WERI-Rb-1 (cell line): ENCODE measurements at regions not wholly inside any gene's neighbourhood (a gene's known extent, or its start where the extent isn't known, plus 50 kb on each side); places are given as distances from the start of the nearest gene placed in this dataset.

Experiments
- DNase-seq: peaks from one replicate; pipeline ENCODE4 v3.0.0-alpha.2; 2020
- H3K27ac ChIP-seq: fragments of 250-450 bp; sonication (Bioruptor Pico); 2 replicates; pipeline ENCODE4 v1.5.1; 2020; ENCODE audit warnings: mild to moderate bottlenecking, moderate library complexity
- H3K27me3 ChIP-seq: fragments of 250-450 bp; sonication (Bioruptor Pico); 2 replicates; pipeline ENCODE4 v1.5.1; 2021; ENCODE audit warnings: mild to moderate bottlenecking, low read depth, moderate library complexity; ENCODE audit not compliant: insufficient read depth, severe bottlenecking
- H3K36me3 ChIP-seq: fragments of 250-450 bp; sonication (Bioruptor Pico); 2 replicates; pipeline ENCODE4 v1.5.1; 2020; ENCODE audit warnings: mild to moderate bottlenecking, moderate library complexity
- H3K4me3 ChIP-seq: 2 replicates; pipeline ENCODE4 v1.5.1; 2011; ENCODE audit warnings: low read depth, mild to moderate bottlenecking, control low read depth, low read length
- H3K9me3 ChIP-seq: fragments of 250-450 bp; sonication (Bioruptor Pico); 2 replicates; pipeline ENCODE4 v1.5.1; 2021; ENCODE audit warnings: mild to moderate bottlenecking, moderate library complexity; ENCODE audit not compliant: severe bottlenecking
- TF ChIP-seq, protein P1 (sequence below): IDR thresholded peaks from 2 replicates; pipeline ENCODE4 v1.5.1; 2011; ENCODE audit warnings: low read depth, mild to moderate bottlenecking, control low read depth, inconsistent platforms, low read length

DNA sequence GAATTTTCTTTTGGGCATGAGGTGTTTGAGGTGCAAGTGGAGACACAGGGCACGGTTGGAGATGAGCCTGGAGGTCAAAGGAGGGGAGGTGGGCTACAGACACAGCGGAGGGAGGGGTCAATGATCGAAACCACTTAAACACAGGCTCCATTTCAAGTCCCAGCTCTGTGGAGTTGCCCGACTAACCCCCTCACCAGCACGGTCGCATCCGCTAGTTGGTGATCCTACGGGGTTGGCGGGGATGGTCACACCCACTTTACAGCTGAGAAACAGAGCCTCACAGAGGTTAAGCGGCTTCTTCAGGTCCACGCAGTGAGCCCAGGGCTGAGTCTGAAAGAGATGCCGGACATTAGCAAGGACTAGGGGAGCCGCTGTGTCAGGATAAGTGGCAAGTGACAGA is 60.1 kb upstream of the RUNX3 start:
- no peak overlapping the region for H3K4me3 ChIP-seq
- H3K36me3 ChIP-seq, result no peaks in the 10 kb centered on the region
- H3K27me3 ChIP-seq, result no peaks in the 10 kb centered on the region
- H3K27ac ChIP-seq, result no peak overlapping the region
- TF ChIP-seq, protein P1, sequence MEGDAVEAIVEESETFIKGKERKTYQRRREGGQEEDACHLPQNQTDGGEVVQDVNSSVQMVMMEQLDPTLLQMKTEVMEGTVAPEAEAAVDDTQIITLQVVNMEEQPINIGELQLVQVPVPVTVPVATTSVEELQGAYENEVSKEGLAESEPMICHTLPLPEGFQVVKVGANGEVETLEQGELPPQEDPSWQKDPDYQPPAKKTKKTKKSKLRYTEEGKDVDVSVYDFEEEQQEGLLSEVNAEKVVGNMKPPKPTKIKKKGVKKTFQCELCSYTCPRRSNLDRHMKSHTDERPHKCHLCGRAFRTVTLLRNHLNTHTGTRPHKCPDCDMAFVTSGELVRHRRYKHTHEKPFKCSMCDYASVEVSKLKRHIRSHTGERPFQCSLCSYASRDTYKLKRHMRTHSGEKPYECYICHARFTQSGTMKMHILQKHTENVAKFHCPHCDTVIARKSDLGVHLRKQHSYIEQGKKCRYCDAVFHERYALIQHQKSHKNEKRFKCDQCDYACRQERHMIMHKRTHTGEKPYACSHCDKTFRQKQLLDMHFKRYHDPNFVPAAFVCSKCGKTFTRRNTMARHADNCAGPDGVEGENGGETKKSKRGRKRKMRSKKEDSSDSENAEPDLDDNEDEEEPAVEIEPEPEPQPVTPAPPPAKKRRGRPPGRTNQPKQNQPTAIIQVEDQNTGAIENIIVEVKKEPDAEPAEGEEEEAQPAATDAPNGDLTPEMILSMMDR, result no peak
- no peak for DNase-seq
- H3K9me3 ChIP-seq, result no peaks in the 10 kb centered on the region

DNA sequence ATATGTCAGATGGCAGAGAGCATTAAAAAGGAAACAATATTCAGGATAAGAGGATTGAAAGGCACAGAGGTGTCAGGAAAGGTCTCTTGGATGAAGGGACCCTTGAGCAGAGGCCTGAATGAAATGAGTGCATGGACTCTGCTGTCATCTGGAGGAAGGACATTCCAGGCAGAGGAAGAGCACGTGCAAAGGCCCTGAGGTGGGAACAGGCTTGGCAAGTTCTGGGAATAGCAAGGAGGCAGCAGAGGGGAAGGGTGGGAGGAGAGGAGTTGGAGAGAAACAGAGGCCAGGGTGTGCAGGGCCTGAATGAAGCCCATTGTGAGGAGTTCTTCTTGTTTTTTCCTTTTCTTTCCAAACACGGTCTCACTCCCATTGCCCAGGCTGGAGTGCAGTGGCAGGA is 59.0 kb upstream of the RUNX3 start:
- no peak for DNase-seq
- TF ChIP-seq, protein P1, result no peak
- H3K27ac ChIP-seq, result no peak overlapping the region
- no peaks in the 10 kb centered on the region for H3K27me3 ChIP-seq
- no peaks in the 10 kb centered on the region for H3K36me3 ChIP-seq
- H3K9me3 ChIP-seq, result no peaks in the 10 kb centered on the region
- H3K4me3 ChIP-seq, result no peak overlapping the region

DNA sequence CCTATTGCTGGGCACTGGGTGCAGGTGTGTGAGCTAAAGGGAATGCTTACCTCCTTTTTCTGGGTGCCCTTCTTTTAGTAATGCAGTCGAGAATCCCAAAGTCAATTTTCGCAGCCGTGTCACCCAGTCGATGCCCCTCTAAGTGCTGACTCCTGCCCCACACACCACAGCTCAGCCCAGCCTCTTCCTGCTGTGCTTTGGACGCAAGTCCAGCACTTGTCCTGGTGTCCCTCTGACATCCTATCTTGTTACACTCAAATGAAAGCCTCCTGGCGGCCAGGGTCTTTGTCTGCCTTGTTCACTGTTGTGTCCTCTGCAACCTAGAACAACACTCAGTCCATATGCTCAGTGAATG is 58.5 kb upstream of the RUNX3 start:
- no peak overlapping the region for H3K4me3 ChIP-seq
- H3K27me3 ChIP-seq, result no peaks in the 10 kb centered on the region
- no peaks in the 10 kb centered on the region for H3K36me3 ChIP-seq
- H3K27ac ChIP-seq, result no peak overlapping the region
- H3K9me3 ChIP-seq, result no peaks in the 10 kb centered on the region
- TF ChIP-seq, protein P1, result no peak
- DNase-seq, result no peak

DNA sequence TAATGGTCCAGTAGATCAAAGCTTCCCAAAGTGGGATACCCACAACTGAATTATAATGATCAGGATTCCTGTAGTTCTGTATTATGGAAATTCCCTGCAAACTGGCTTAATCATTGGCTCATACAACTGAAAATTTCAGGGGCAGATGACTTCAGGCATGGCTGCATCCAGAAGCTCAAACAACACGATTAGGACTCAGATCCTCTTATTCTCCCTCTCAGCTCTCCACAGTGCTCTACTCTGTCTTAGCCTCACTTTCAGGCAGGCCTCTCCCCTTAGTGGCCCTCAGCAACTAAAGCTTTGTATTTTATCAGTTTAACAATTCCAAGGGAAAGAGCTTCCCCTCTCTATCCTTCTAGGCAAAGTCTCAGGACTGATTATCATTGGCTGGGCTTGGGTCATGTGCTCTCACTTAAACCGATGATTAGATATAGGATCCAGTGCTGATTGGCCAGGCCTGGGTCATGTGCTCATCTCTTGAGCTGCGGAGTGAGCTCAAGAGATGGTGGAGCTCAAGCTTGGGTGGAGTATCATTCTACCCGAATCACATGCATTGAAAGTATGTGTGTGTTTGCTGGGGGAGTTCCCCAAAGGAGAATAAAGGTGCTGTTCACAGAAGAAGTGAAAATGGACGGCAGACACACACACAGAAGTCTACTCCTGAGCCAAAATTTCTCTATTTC is 57.9 kb upstream of the RUNX3 start:
- Histone ChIP-seq H3K9me3 (no peaks in the 10 kb centered on the region), H3K36me3 (no peaks in the 10 kb centered on the region), H3K27me3 (no peaks in the 10 kb centered on the region), H3K27ac (no peak overlapping the region), H3K4me3 (no peak overlapping the region)
- TF ChIP-seq, protein P1, result no peak
- no peak for DNase-seq

DNA sequence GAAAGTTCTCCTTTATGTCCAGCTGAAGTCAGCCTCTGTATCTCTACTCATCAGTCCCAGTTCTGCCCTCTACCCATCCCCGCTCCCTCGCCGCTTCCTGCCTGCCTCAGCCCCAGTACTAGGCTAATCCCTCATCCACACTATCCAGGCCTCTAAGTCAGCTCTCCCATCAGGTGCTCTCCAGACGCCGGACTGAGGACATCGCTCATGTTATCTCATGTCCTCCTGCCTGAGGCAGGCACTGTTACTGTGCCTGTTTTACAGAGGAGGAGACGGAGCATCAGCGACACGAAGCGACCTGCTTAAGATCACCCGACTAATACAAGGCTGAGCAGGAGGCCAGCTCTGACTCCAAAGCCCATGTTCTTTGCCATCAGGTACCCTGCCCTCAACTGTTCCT is 57.3 kb upstream of the RUNX3 start:
- no peaks in the 10 kb centered on the region for H3K9me3 ChIP-seq
- TF ChIP-seq, protein P1, result no peak
- H3K4me3 ChIP-seq, result no peak overlapping the region
- no peaks in the 10 kb centered on the region for H3K27me3 ChIP-seq
- H3K36me3 ChIP-seq, result no peaks in the 10 kb centered on the region
- DNase-seq, result no peak
- no peak overlapping the region for H3K27ac ChIP-seq

DNA sequence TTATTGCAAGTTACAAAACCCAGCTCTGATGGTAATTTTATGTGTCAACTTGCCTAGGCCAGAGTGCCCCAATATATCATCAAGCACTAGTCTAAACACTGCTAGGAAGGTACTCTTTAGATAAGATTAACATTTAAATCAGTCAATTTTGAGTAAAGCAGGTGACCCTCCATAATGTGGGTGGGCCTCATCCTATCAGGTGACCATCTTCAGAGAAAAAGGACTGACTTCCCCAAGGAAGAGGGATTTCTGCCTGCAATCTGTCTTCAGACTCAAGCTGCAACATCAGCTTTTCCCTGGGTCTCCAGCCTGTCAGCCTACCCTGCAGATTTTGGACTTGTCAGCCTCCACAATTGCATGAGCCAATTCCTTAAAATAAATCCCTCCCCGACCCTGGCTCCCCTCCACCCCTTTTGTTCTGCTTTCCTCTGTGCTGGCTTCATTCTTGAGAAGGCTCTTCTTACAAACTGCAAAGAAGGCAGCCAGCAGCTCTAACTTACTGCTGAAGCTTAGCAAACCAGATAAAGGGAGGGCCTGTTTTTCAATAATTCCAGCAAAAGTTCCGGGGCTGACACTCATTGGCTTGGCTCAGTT is 56.4 kb upstream of the RUNX3 start:
- no peaks in the 10 kb centered on the region for H3K27me3 ChIP-seq
- TF ChIP-seq, protein P1, result no peak
- no peak for DNase-seq
- no peak overlapping the region for H3K4me3 ChIP-seq
- H3K36me3 ChIP-seq, result no peaks in the 10 kb centered on the region
- no peak overlapping the region for H3K27ac ChIP-seq
- no peaks in the 10 kb centered on the region for H3K9me3 ChIP-seq
